Activated naive CD8-positive, alpha-beta T cell treated with anti-CD3 and anti-CD28 coated beads, Interleukin-2, amount 50 U/mL, for 24 hours (primary cell): ENCODE measurements at regions not wholly inside any gene's neighbourhood (a gene's known extent, or its start where the extent isn't known, plus 50 kb on each side); places are given as distances from the start of the nearest gene placed in this dataset.
A peak's percentile ranks its signal among the peaks of the same experiment; 100 is the strongest.

ENCODE experiments used
- ATAC-seq: fragments of 150-1000 bp; cut with Tn5 transposase; one replicate; pipeline ENCODE4 v1.10.0; 2021
- DNase-seq: peaks from one replicate; pipeline ENCODE4 v3.0.0; 2021
- H3K27ac Mint-ChIP-seq: one replicate; pipeline ENCODE4 v1.8.0; 2021; ENCODE audit warnings: mild to moderate bottlenecking, mixed read lengths
- H3K27me3 Mint-ChIP-seq: one replicate; pipeline ENCODE4 v1.8.0; 2021; ENCODE audit warnings: mixed read lengths
- H3K36me3 Mint-ChIP-seq: one replicate; pipeline ENCODE4 v1.8.0; 2021; ENCODE audit warnings: low read depth, mixed read lengths
- H3K4me1 Mint-ChIP-seq: one replicate; pipeline ENCODE4 v1.8.0; 2021; ENCODE audit warnings: mixed read lengths
- H3K4me3 Mint-ChIP-seq: one replicate; pipeline ENCODE4 v1.8.0; 2021; ENCODE audit warnings: mild to moderate bottlenecking, moderate library complexity, mixed read lengths
- H3K9me3 Mint-ChIP-seq: one replicate; pipeline ENCODE4 v1.8.0; 2021; ENCODE audit warnings: mixed read lengths

DNA sequence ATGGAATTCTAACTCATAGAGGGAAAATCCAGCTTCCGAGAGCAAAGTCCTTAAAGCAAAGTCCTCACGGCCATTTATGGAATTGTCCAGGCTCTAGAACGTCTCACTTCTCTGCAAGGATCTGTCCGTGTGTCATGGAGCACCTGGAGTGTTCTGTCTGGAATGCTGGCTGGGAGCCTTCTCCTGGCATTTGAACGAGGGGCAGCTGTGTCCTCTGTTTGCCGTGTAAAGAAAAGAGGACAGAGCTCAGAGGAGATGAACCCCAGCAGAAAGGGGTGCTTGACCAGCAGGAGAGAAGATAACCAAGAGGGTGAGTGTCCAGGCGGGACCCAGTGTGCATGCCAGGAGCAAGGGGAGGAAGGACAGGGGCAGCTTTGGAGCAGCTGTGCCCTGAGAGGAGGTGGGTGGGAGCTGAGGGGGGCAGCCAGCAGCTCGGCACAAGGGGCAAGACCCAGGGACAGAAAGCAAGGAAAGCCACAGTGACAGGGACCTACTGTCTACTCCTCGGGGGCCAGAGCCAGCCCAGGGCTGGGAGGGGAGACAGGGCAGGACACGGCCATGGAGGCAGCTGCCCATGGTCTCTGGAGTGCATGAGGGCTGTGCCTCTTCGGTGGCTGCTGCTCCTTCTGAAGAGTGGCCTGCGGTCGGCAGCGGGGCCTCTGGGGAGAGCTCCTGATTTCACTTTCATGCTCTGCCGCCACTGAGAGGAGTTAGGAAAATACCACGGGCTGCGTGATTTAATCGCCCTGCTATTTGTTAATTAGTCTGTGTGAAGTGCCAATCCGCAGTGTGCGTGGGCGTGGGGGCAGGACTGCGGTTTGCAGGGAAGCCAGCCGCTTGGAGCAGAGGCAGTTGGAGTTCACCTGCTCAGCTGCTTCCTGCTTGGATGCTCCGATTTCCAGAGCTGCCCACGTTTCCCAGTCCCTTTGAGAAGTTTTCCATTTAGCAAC is 149.3 kb upstream of the SHH start:
- H3K27me3 Mint-ChIP-seq = peaks cover 8% of the 10 kb centered on the region
- H3K4me3 Mint-ChIP-seq = no peak overlapping the region
- no peaks in the 10 kb centered on the region for H3K36me3 Mint-ChIP-seq
- H3K27ac Mint-ChIP-seq = peak overlapping the region; percentile 78
- peak; percentile 45 for DNase-seq
- ATAC-seq = no peak
- H3K4me1 Mint-ChIP-seq = peaks cover 33% of the 10 kb centered on the region
- H3K9me3 Mint-ChIP-seq = no peaks in the 10 kb centered on the region

DNA sequence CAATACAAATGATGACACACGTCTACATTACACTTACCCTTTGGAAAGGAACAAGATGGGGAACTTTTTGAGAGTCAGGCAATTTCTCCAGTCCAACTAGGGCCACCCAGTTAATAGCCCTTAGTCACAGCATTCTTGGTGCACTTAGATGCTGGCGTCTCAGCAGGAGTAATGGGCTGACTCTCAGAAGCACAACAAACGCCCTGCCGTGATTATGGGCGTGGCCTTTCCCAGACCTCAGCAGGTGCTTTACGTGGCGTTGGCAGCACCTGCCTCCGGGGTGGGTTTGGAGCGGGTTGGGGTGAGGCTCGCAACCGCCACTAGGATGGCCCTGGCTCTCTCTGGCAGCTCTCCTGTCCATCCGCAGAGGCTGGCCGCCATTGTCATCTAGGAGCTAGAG is 147.6 kb upstream of the SHH start:
- ATAC-seq (no peak), DNase-seq (no peak)
- Mint-ChIP-seq H3K27ac (no peak overlapping the region), H3K9me3 (no peaks in the 10 kb centered on the region), H3K27me3 (peaks cover 4% of the 10 kb centered on the region), H3K4me1 (peaks cover 29% of the 10 kb centered on the region), H3K4me3 (no peak overlapping the region), H3K36me3 (no peaks in the 10 kb centered on the region)

DNA sequence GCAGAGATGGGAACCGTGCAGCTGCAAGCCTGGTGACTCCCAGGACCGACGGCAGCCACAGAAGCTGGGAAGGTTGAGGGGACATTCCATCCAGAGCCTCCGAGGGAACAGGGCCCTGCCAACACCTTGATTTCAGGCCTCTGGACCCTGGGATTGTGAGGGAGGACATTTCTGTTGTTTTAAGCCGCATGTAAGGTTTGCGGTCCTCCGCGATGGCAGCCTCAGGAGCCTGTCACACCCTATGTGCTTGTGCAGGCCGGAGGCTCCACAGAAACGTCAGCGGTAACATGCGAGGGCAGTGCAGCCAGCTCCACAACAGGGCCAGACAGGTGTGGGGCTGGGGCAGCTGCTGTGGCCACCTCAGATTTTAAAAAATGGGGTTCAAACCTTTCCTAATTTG is 144.7 kb upstream of the SHH start:
- Mint-ChIP-seq H3K27ac (no peak overlapping the region), H3K36me3 (no peaks in the 10 kb centered on the region), H3K9me3 (no peaks in the 10 kb centered on the region), H3K27me3 (peaks cover 6% of the 10 kb centered on the region), H3K4me1 (peaks cover 8% of the 10 kb centered on the region), H3K4me3 (no peak overlapping the region)
- DNase-seq (no peak), ATAC-seq (no peak)

DNA sequence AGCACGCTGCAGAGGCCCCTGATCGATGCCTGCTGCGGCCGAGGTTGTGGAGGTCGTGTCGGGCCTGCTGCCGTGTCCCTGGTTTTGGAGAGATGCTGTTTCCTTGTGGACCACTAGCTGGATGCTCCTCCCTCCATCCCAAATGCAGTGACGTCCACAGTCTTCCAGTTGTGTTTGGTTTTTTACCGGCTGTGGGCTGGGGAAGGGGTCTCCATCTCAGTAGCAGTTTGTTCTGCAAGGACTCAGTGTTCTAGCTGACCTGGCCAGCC is 143.0 kb upstream of the SHH start:
- H3K9me3 Mint-ChIP-seq = no peaks in the 10 kb centered on the region
- H3K27me3 Mint-ChIP-seq = peaks cover 2% of the 10 kb centered on the region
- H3K27ac Mint-ChIP-seq = no peak overlapping the region
- H3K4me3 Mint-ChIP-seq = no peak overlapping the region
- H3K4me1 Mint-ChIP-seq = peaks cover 2% of the 10 kb centered on the region
- ATAC-seq = no peak
- H3K36me3 Mint-ChIP-seq = no peaks in the 10 kb centered on the region
- no peak for DNase-seq

DNA sequence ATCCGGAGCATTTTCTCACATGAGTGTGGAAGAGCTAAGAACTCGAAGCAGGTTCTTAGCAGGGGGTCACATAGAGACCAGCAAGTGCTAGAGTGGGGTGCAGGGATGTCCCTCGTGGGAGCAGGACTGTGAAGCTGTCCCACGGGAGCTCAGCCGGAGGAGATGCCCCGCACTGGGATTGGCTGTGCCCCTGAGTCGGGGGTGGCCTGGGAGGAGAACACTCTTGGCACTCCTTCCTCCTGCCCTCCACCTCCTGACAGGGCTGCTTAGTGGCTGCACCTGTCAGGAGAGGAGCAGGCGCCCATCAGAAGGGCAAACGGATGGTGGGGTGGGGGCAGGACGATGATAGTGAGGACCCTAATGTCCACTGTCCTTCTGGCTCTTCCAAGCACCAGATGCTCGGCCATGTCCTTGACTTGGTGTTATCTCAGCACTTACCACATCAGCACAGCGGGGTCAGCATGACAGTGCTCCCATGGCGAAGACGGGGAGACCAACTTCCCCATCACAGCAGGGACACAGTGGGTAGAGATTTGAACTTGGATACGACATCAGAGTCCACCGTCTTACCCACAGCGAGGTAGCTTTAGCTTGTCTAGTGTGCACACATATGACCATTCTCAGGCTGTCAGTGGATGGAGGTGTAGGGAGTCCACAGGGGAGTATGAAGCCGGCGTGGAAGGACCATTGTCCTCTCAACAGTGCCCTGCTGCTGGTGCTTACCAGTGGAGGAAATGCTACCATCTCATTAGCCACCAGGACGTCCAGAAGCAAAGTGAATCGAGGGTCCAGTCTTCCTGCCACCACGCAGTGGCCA is 142.5 kb upstream of the SHH start:
- peaks cover 2% of the 10 kb centered on the region for H3K4me1 Mint-ChIP-seq
- no peak for ATAC-seq
- no peak overlapping the region for H3K4me3 Mint-ChIP-seq
- no peaks in the 10 kb centered on the region for H3K36me3 Mint-ChIP-seq
- no peaks in the 10 kb centered on the region for H3K9me3 Mint-ChIP-seq
- H3K27me3 Mint-ChIP-seq = peaks cover 2% of the 10 kb centered on the region
- no peak for DNase-seq
- no peak overlapping the region for H3K27ac Mint-ChIP-seq

DNA sequence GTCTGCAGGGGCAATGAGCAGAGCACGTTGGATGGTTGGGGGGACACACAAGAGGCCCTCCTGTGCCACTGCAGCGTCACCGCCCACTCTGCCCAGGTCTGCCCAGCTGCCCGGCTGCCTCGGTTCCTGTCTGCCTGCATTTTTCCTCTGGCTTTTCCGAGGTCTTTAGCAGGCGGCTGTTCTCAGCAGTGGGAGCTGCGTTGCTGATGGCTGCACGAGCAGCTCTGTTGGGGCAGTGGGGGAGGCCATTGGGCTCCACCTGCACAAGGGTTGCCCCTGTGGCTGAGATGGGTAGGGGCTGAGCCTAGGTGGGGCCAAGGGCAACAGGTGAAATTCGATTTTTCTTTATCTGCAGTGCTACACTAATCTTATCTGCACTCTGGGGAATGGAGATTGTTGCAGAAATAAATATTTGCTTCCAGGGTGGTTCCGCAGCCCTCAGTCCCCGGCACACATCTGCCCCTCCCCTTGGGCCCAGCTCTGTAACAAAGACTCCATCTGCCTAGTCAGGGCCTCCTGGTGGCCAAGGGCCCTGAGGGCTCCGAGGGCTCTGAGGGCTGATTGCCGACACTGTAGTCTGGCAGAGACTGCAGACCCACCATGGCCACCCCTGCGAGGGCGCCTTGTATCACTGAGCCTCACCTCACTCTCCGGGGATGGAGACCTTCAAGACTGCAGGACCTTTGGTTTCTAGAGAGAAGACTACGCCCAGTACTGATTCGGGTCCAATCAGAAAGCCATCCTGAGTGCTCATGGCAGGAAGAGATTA is 141.7 kb upstream of the SHH start:
- Mint-ChIP-seq H3K36me3 (no peaks in the 10 kb centered on the region), H3K9me3 (no peaks in the 10 kb centered on the region), H3K27ac (no peak overlapping the region), H3K27me3 (peaks cover 2% of the 10 kb centered on the region), H3K4me1 (peaks cover 2% of the 10 kb centered on the region), H3K4me3 (no peak overlapping the region)
- DNase-seq = no peak
- ATAC-seq = no peak

DNA sequence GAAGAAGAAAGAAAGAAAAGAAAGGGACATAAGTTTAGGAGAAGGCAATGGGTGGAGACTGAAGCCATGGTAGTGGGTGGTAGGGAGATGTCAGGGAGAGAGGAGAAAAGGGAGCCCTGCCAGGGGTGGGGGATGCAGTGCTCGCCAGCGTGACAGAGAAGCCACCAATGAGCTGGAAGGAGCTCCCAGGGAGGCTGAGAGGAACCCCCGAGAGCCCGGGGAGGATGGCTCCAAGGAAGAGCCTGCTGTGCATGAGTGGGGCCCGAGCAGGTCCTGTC is 141.2 kb upstream of the SHH start:
- Mint-ChIP-seq H3K9me3 (no peaks in the 10 kb centered on the region), H3K4me3 (no peak overlapping the region), H3K4me1 (peaks cover 2% of the 10 kb centered on the region), H3K27me3 (peaks cover 4% of the 10 kb centered on the region), H3K36me3 (no peaks in the 10 kb centered on the region), H3K27ac (no peak overlapping the region)
- DNase-seq (no peak), ATAC-seq (no peak)

DNA sequence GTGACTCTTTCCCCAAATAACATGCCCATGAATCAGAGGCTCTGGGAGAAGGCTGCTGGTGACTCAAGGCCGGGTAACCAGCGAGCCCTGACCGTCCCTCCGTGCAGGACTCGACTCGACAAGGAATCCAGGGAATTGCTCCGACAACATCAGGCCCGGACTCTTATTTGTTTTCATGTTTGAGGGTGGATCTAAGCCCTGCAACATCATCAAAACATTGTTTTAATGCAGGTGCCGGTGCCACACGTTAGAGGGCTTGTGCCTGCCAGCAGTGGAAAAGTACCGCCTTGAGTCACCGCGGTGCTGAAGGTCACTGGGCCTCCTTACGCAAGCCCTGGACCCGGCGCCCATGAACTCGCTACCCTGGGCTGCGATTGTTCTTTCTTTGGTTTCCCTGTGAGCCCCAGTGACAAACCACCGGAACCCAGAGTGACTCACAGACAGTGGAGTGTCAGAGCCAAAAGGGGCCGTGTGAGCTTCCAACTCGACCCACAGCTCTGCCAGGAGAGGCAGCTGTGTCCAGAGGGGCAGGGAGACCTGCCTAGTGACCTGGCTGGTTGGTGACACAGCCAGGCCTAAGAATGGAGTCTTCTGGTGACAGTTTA is 139.4 kb upstream of the SHH start:
- ATAC-seq = peak; percentile 25
- Mint-ChIP-seq H3K9me3 (no peaks in the 10 kb centered on the region), H3K4me1 (peaks cover 2% of the 10 kb centered on the region), H3K27ac (no peak overlapping the region), H3K4me3 (no peak overlapping the region), H3K36me3 (no peaks in the 10 kb centered on the region), H3K27me3 (peaks cover 4% of the 10 kb centered on the region)
- no peak for DNase-seq

DNA sequence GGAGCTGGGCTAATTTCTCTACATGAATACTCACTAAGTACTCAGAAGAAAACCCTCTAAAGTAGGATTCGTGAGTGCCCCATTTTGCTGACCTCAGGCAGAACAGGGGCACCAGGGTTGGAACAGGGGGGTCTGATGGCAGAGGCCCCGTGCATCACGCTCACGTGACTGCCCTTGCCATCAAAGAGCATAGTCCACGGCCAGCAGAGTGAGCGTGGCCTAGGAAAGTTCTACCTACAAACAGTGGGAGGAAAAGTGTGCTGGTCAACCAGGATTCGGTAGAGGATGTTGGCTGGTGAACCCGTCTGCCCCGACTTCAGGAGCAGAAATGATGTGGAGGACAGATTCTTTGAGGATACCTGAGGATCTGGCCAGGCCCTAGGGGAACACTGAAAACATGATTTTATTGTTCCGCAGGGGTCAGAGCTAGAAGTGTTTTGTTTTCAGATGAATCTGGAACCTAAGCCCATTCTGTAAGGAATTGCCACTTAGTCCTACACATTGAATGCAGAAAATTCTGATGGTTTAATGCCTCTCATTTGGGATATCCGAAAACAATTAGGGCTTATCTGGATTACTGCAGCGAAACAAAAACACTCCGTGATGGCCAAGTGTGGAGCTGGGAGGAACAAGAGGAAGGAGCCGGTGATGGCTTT is 138.8 kb upstream of the SHH start:
- DNase-seq (no peak), ATAC-seq (no peak)
- H3K4me1 Mint-ChIP-seq = peaks cover 2% of the 10 kb centered on the region
- H3K27me3 Mint-ChIP-seq = peaks cover 4% of the 10 kb centered on the region
- no peaks in the 10 kb centered on the region for H3K36me3 Mint-ChIP-seq
- H3K27ac Mint-ChIP-seq = no peak overlapping the region
- H3K4me3 Mint-ChIP-seq = no peak overlapping the region
- peaks cover 2% of the 10 kb centered on the region for H3K9me3 Mint-ChIP-seq

DNA sequence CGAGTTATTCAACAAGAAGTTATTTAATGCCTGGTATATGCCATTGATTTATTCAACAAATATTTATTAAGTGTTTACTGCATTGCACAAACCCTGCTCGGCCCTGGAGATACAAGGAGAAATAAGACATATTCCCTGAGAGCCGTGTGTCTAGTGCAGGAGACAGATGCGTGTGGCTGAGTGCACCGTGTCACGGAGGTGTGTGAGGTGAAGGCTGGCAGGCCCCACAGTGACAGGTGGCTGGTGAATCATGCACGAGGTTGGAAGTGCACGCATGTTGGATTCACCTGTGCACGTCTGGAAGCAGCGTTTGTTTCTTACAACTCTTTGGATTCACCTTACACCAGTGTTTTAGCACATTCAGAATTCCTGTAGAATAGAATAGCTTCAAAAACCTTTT is 136.6 kb upstream of the SHH start:
- Mint-ChIP-seq H3K27me3 (peaks cover 4% of the 10 kb centered on the region), H3K9me3 (peaks cover 5% of the 10 kb centered on the region), H3K36me3 (no peaks in the 10 kb centered on the region), H3K4me3 (no peak overlapping the region), H3K4me1 (peaks cover 11% of the 10 kb centered on the region), H3K27ac (no peak overlapping the region)
- no peak for DNase-seq
- no peak for ATAC-seq

DNA sequence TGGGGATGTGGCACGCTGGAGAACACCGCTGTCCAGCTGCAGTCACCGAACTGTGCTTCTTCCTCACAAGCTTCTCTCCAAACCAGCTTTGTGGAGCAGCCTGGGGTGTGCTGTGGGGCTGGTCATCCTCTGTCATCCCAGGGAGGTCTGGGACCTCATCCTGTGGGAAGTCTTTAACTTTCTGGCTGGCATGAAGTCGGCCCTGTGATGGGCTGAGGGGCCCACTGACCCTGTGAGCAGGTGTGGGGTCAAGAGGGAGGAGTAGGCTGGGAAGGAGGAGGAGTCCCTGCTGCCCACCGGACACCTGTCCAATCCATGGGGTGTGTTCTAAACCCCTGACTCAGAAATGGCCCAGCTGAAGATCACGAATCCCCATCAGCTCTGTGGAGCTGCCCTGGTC is 136.2 kb upstream of the SHH start:
- H3K27ac Mint-ChIP-seq = no peak overlapping the region
- no peak for DNase-seq
- H3K4me3 Mint-ChIP-seq = no peak overlapping the region
- no peak for ATAC-seq
- H3K4me1 Mint-ChIP-seq = peaks cover 16% of the 10 kb centered on the region
- H3K9me3 Mint-ChIP-seq = peaks cover 5% of the 10 kb centered on the region
- H3K36me3 Mint-ChIP-seq = no peaks in the 10 kb centered on the region
- H3K27me3 Mint-ChIP-seq = peaks cover 4% of the 10 kb centered on the region

DNA sequence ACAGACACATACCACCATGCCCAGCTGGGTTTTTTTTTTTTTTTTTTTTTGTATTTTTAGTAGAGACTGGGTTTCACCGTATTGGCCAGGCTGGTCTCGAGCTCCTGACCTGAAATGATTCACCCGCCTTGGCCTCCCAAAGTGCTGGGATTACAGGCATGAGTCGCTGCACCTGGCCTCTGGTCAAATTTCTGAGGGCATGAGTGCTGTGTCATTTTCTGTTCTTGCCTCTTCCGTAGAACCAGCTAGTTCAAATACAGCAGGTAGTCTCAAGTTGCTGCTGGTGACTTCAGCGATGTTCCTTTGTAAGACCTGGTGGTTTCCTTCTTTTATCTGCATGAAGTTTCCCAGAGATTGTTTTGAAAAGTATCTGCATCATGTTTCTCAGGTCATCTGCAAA is 134.8 kb upstream of the SHH start:
- Mint-ChIP-seq H3K27ac (no peak overlapping the region), H3K4me1 (peaks cover 19% of the 10 kb centered on the region), H3K4me3 (no peak overlapping the region)

DNA sequence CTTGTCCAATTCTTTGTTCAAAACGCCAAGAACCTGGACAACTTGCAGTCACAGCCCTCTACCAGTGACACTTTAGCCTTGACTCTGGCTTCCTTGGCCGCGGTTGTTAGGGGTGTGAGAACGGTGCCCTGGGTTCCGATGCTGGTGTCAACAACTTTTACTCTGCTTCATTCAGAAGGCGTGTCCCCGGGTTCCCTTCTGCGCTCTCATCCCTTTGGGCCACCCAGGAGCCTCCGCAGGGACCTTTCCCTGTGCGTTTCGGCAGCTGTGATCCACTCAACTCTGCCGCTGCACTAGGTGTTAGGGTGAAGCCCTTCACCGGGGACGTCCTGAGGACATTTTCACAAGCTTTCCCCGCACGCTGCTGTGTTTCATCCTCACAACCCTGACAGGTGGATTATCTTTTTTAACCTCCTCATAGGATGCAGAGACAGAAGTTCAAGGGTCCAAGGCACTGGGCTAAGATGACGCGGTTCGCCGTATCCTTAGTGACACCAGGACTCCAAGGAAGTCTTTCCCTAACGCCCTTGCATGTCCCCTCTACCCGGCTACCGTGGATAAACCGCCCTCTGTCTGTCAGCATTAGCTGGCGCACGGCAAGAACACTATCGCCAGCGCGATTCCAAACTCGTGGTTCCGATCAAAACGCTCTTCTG is 133.5 kb upstream of the SHH start:
- DNase-seq (no peak), ATAC-seq (no peak)
- H3K27ac Mint-ChIP-seq = no peak overlapping the region
- H3K36me3 Mint-ChIP-seq = no peaks in the 10 kb centered on the region
- peaks cover 2% of the 10 kb centered on the region for H3K27me3 Mint-ChIP-seq
- peaks cover 5% of the 10 kb centered on the region for H3K9me3 Mint-ChIP-seq
- H3K4me3 Mint-ChIP-seq = no peak overlapping the region
- H3K4me1 Mint-ChIP-seq = peaks cover 17% of the 10 kb centered on the region

More for the DNA sequence above, 134.8 kb upstream of the SHH start:
- DNase-seq (no peak), ATAC-seq (no peak)
- Mint-ChIP-seq H3K27me3 (peaks cover 2% of the 10 kb centered on the region), H3K36me3 (no peaks in the 10 kb centered on the region), H3K9me3 (peaks cover 5% of the 10 kb centered on the region)

DNA sequence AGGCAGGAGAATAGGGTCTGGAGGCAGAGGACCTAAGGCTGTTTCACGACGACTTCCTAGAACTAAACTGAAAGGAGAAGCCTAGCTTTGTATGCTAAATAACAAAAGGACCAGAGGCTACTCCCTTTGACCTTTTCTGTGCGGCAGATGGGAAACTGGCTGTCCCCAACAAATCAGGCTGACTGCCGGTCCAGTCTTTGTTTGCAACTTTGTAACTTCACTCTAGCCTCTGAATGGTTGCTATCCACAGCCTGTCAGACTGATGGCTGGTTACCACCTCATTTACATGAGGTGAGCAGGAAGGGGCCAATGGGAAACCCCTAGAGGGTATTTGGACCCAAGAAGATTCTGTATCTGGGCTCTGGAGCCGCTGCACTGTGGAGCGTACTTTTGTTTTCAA is 132.6 kb upstream of the SHH start:
- H3K27me3 Mint-ChIP-seq = peaks cover 2% of the 10 kb centered on the region
- no peak overlapping the region for H3K27ac Mint-ChIP-seq
- H3K36me3 Mint-ChIP-seq = no peaks in the 10 kb centered on the region
- ATAC-seq (no peak), DNase-seq (no peak)
- peaks cover 17% of the 10 kb centered on the region for H3K4me1 Mint-ChIP-seq
- no peak overlapping the region for H3K4me3 Mint-ChIP-seq
- H3K9me3 Mint-ChIP-seq = peaks cover 11% of the 10 kb centered on the region
